ENCODE measurements at regions not wholly inside any gene's neighbourhood (a gene's known extent, or its start where the extent isn't known, plus 50 kb on each side); places are given as distances from the start of the nearest gene placed in this dataset.

DNA sequence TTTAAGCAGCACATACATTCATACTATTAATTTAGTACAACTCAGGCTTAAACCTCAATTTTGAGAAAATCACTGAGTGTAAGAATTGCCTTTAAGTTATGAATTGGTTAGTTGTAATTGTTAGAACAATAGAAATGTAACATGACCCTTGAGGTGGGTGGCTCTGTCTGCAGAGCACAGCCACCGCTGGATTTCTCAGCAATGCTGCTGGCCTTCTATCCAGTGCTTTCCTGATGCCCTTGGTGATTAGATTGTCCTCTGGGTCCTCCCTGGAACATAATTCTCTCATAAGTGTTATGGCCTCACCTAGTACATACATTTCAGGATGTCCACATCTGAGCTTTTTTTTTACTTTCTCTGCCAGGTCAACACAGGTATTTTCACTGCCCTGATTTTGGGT lies 213.2 kb downstream of the SLC7A11 start:
- DNase-seq (ENCODE audit: low read depth in 4 of 4, low spot score in 1 of 4): no peak

DNA sequence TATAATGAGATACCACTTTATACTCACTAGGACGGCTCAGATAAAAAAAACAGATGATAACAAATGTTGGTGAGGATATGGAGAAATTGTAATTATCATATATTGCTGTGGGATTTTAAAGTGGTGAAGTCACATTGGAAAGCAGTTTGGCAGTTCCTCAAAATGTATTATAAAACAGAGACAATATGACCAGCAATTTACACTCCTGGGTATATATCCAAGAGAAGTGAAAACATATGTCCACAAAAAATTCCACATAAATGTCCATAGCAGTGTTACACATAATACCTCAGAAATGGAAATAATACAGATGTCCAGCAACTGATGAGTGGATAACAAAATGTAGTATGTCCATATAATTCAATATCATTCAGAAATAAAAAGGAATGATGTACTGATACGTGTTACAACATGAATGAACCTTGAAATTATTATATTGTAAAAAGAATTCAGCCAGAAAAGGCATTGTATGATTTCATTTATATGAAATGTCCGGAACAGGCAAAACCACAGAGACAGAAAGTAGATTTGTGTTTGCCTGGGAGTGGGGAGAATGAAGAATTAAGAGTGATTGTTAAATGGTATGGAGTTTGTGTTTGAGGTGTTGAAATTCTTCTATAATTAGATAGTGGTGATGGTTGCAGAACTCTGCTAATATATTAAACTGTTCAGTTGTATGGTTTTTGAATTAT lies 220.9 kb downstream of the SLC7A11 start:
- no peak for DNase-seq (ENCODE audit: low read depth in 4 of 4, low spot score in 1 of 4)

DNA sequence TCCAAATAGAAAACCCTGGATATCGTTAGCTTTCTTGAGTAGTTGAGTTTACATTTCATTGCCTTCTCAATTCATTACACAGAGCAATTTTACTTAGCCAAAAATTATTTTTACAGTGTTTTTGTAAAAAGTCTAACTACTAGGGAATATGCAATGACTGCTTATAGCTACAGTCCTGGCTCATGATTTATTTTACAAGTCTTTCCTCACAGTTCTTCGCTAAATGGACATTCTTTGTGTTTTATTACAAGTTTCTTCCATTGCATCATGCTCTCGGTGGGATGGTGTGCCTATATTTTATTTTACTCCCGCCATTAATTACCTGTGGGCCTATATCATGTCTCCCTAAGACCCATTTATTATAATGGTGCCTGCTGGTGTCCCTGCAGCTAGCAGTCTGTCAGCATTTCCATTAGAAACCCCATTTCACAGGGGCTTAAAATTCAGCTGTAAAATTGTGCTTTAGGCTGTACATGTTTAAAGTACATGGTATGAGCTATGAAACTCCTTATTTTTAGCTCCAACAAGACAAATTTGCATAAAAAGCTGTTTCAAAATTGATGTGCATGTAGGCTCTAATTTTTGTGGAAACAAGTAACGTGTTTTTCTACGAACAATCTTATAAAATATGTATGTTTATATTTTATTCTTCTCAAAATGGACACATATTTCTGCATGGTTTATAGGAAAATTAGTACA lies 227.4 kb downstream of the SLC7A11 start:
- no peak for DNase-seq (ENCODE audit: low read depth in 4 of 4, low spot score in 1 of 4)

DNA sequence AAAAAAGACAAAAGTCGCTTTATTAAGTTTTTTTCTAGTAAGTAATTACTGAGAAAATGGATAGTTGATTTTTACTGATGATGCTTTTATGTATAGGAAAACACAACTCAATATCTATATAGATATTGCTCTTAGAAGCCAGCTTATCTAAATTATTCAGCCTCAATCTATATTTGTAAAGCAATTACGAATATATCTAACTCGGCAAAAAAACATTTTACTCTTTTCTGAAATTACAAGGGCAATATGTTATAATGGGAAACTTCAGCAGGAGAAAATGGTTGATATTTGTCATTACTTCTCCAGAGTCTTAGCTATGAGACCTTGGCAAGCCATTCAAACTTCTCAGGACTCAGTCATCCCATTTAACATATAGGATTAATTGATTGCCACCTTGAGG lies 228.5 kb downstream of the SLC7A11 start:
- no peak for DNase-seq (ENCODE audit: low read depth in 4 of 4, low spot score in 1 of 4)

- DNase-seq (ENCODE audit: low read depth in 4 of 4, low spot score in 1 of 4): no peak
These were observed 231.5 kb downstream of the SLC7A11 start for GRCh38 chr4:138010639-138011038.

- no peak for DNase-seq (ENCODE audit: low read depth in 4 of 4, low spot score in 1 of 4)
These were observed 234.6 kb downstream of the SLC7A11 start for GRCh38 chr4:138007572-138007971.

DNA sequence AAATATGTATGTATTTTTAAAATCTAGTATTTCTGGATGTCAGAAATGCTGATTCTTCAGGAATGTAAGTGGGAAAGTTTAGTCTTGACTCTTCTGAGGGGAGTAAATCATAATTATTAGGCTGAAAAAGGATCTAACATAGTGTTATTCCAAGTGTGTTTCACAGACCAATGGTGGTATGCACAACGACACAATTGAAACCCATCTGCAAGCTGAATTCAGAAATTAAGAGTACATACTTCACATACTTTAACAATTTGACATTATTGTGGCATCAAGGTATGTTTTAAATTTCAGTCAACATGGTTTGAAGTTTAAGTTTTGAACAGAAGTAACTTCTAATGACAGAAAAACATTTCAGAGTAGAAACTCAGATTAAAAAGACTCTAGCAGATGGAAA lies 236.7 kb downstream of the SLC7A11 start:
- no peak for DNase-seq (ENCODE audit: low read depth in 4 of 4, low spot score in 1 of 4)

DNA sequence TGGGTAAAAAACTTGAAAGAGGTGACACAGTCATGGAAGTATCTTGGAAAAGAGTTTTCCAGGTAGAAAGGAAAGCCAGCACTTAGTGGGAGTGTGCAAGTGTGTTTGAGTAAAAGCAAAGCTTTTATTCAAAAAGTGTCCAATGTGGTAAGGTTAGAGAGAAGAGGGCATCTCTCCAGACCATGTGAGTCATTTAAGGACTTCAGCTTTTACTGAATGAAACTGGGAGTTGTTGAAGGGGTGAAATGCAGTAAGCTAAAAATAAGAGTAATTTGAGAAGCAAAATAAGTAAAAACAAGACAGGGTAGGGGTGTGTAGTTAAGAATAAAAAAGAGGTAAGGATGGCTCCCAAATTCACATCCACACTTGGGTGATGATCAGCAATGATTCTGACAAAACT lies 238.9 kb downstream of the SLC7A11 start:
- no peak for DNase-seq (ENCODE audit: low read depth in 4 of 4, low spot score in 1 of 4)

- DNase-seq (ENCODE audit: low read depth in 4 of 4, low spot score in 1 of 4): no peak
These were observed 243.3 kb downstream of the SLC7A11 start for GRCh38 chr4:137998666-137999429.

DNA sequence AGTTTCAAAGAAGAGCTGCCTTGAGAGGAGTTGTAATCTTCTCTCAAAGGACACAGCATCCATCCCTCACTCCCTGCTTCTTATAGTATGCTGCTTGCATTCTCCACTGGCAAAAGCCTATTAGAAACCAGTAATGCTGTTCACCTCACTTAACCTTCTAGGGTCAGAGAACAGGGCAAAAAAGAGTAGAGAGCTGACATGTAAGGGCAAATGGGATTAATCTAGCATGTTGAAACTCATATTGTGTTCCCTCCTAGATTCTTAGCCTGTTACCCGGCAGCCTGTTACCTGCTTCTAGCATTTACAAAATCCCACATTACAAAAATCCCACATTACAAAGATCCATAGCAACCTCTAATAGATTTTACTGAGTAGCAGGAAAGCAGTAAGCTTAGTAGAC lies 244.7 kb downstream of the SLC7A11 start:
- DNase-seq (ENCODE audit: low read depth in 4 of 4, low spot score in 1 of 4): no peak

GRCh38 chr4:137994853-137995252 lies 247.3 kb downstream of the SLC7A11 start:
- no peak for DNase-seq (ENCODE audit: low read depth in 4 of 4, low spot score in 1 of 4)

DNA sequence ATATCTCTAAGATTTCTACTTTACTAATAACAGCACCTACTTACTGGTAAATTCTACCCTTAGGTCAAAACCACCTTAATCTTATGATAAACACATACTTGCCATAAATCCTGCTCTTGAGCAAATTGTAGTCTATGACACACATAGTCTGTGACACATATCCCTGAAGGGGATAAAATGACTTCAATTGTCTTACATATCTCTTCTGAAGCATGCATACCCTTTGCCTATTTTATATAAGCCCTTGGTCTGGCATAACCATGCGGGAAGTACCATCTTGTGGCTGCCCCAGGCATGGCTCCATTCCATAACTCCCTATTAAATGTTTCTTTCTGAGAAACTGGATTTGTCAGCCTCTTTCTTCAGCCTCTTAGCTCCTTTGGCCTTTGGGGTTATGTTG lies 248.9 kb downstream of the SLC7A11 start:
- no peak for DNase-seq (ENCODE audit: low read depth in 4 of 4, low spot score in 1 of 4)

GRCh38 chr4:137981277-137981676 lies 260.9 kb downstream of the SLC7A11 start:
- no peak for DNase-seq (ENCODE audit: low read depth in 4 of 4, low spot score in 1 of 4)

DNA sequence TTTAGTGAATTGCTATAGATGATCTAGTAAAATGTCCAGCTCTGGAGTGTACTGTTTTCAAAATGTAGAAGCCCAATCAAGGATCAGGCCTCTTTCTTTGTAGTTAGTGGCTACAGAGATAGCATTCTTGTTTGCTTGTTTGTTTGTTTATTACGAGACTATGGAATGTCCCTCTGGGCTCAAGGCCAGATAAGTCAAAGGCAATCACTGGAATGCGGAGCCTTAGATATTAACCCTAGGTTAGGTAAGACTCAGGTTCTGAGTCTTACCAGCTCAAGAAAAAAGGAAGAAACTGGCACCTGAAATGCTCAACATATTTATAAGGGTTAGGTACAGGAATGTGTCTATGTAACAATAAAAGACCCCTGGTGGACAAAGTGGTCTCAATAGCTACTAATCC lies 261.5 kb downstream of the SLC7A11 start:
- no peak for DNase-seq (ENCODE audit: low read depth in 4 of 4, low spot score in 1 of 4)

GRCh38 chr4:137979938-137980337 lies 262.2 kb downstream of the SLC7A11 start:
- DNase-seq (ENCODE audit: low read depth in 4 of 4, low spot score in 1 of 4): no peak

- no peak for DNase-seq (ENCODE audit: low read depth in 4 of 4, low spot score in 1 of 4)
These were observed 273.0 kb downstream of the SLC7A11 start for GRCh38 chr4:137968956-137969678.

GRCh38 chr4:137967480-137968190 lies 274.5 kb downstream of the SLC7A11 start:
- no peak for DNase-seq (ENCODE audit: low read depth in 4 of 4, low spot score in 1 of 4)

- no peak for DNase-seq (ENCODE audit: low read depth in 4 of 4, low spot score in 1 of 4)
These were observed 275.6 kb downstream of the SLC7A11 start for GRCh38 chr4:137966504-137966903.

DNA sequence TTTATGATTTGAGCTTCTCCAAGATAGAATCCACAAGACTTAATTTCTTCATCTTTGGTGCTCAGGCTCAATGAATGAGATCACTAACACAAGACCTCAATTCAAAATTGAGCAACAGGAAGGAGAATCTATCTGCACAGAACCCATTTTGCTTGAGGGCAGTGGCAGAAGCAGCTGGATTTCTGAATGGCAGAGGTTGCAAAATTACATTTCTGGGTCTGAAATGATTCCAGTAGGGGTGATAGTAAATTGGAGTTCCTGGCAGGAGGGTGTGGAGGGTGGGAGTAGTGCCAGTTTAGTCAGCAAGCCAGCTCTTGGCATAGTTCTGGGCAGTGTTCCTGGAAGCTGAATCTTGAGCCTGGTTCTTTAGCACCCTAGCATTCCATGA lies 281.1 kb downstream of the SLC7A11 start:
- no peak for DNase-seq (ENCODE audit: low read depth in 4 of 4, low spot score in 1 of 4)

DNA sequence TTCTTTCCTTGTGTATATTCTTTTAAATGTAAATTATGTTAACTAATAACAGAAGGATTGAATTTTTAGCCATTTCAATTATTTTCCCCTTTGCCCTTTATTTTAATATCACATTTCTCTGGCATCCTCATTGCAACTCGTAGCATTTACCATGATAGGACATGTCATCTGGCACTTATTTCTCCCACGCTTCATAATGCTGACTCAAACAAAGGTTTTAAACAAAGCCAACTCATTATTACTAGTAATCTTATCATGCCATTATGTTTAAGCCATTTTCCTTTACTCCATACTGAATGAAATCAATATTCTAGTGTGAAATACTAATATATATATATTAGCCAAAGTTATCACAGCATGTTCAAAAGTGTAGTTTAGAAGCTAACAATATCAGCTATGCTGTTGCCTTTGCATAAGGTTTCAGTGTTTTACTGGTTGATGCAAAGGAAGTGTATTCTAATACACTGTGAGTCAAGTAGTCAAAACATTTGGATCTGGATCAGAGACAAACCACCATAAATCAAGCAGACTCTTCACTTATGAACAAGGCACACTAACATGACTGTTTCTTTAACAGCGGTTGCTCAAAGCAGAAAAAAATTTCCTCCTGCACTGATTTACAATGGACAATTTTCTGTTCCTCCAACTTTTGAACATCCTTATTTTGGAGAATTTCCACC lies 281.6 kb downstream of the SLC7A11 start:
- DNase-seq (ENCODE audit: low read depth in 4 of 4, low spot score in 1 of 4): no peak

Measured in stimulated activated CD4-positive, alpha-beta T cell treated with anti-CD3 and anti-CD28 coated beads, Interleukin-1b, Interleukin-23, amount 100 ng/mL, for 24 hours (primary cell).